BJ (cell line): ENCODE measurements at regions not wholly inside any gene's neighbourhood (a gene's known extent, or its start where the extent isn't known, plus 50 kb on each side); places are given as distances from the start of the nearest gene placed in this dataset.

Source experiments
- CTCF ChIA-PET: fragments of 350-600 bp; formaldehyde crosslinking; extraction: SDS; loops from one replicate; lab custom pipeline; 2021; ENCODE audit warnings: antibody characterized with exemption, inconsistent platforms; lab: Yijun Ruan, JAX
- POLR2A ChIA-PET: fragments of 300-600 bp; sonication (Branson Sonifier 250); formaldehyde crosslinking; extraction: SDS; loops from one replicate; lab custom pipeline; 2021; ENCODE audit warnings: antibody characterized with exemption; lab: Charles Lee
- DNase-seq: peaks from one replicate; pipeline ENCODE4 v3.0.0-alpha.2; 2011; ENCODE audit warnings: low read depth
- H3K27me3 ChIP-seq: 2 replicates; pipeline ENCODE4 v1.6.0; 2011; ENCODE audit warnings: low read length; ENCODE audit not compliant: control insufficient read depth, insufficient read depth
- H3K36me3 ChIP-seq: 2 replicates; pipeline ENCODE4 v1.5.1; 2011; ENCODE audit warnings: low read length; ENCODE audit not compliant: control insufficient read depth, insufficient read depth
- H3K4me3 ChIP-seq: 2 replicates; pipeline ENCODE4 v1.5.1; 2011; ENCODE audit warnings: low read depth, mild to moderate bottlenecking, control low read depth, low read length
- CTCF ChIP-seq: IDR thresholded peaks from 2 replicates; pipeline ENCODE4 v1.5.1; 2011; ENCODE audit warnings: low read depth, mild to moderate bottlenecking, control low read depth, inconsistent platforms, low read length, moderate library complexity; ENCODE audit not compliant: insufficient read depth

DNA sequence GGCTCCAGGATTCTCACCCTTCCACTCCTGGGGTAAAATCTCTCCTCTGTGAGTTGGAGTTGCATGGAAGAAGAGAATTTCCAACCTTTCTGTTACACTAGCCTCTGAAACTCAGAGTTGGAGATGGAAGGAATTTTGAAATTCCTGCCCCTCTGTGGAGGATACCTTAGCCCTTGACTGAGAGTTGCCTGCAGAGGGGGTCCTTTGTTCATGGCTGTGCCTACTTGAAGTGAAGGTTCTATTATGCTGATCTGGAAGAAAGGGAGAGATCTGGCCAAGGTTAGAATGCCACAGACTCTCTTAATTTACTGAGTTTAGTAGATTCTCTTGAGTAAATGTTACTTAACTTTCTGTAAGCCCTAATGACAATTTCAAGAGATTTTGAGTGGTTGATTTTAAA lies 626.6 kb upstream of the GYPC start:
- DNase-seq = no peak
- Histone ChIP-seq H3K36me3 (no peaks in the 10 kb centered on the region), H3K4me3 (no peak overlapping the region), H3K27me3 (no peaks in the 10 kb centered on the region)
- TF ChIP-seq CTCF = no peak
- ChIA-PET POLR2A (no interaction called here), CTCF (interaction anchor here (1.0 kb wide), 1 partner anchor 7 kb away, joined by 3 read pairs; no protein-coding TSS in a partner anchor)

GRCh38 chr2:126038861-126039260 lies 617.1 kb upstream of the GYPC start:
- ChIA-PET POLR2A (no interaction called here), CTCF (no interaction called here)
- no peak for DNase-seq
- H3K36me3 ChIP-seq = no peaks in the 10 kb centered on the region
- H3K27me3 ChIP-seq = no peaks in the 10 kb centered on the region
- no peak for TF ChIP-seq CTCF
- H3K4me3 ChIP-seq = no peak overlapping the region

DNA sequence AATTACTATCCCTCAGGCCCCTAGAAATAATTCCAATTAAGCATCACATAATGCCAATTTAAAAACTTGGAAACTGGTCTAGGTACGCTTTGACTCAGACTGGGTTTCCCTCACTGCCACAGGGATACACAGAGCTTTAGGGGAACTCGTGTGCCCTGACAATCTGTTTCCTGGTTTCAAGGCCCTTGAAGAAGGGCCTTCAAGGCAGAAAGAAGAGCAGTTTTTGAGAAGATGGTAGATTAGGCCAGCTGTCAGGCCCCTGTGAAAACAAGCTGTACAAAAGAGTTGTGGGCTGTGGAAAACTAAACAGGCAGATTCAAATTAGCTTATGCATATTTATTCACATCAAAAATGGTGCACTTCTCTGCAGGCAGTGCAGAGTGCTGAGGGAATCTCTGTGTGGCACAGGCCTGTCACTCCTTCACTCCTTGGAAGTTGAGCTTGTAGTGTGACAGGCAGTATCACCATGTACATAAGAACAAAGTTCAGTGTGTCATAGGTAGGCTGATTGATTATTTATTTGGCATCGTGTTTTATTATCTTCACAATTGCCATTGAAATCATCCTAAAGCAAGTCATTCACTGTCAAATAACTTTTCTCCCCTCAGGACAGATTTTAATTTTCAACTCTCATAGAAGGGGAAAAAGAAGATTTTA lies 614.4 kb upstream of the GYPC start:
- DNase-seq = no peak
- ChIA-PET POLR2A (no interaction called here), CTCF (no interaction called here)
- no peaks in the 10 kb centered on the region for H3K36me3 ChIP-seq
- no peak for TF ChIP-seq CTCF
- H3K27me3 ChIP-seq = no peaks in the 10 kb centered on the region
- no peak overlapping the region for H3K4me3 ChIP-seq

DNA sequence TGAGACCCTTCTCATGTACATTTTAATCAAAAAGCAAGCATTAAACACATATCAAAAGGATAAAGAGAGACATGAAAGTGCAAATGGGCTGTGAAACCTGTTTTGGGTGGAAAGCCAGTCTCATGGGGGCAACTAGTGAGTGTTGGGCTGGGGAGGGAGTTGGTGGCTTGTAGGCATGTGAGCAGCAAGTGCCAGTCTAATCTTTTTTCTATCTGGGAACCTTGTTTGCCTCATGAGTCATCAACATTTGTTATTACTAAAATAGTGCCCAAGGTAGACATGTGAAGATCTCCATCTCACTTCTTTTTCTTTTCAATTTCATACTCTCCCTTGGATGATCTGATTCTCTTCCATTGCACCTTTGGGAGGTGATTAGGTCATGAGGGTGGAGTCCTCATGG lies 613.9 kb upstream of the GYPC start:
- TF ChIP-seq CTCF = no peak
- ChIA-PET CTCF (no interaction called here), POLR2A (no interaction called here)
- H3K4me3 ChIP-seq = no peak overlapping the region
- no peaks in the 10 kb centered on the region for H3K36me3 ChIP-seq
- DNase-seq = no peak
- no peaks in the 10 kb centered on the region for H3K27me3 ChIP-seq

DNA sequence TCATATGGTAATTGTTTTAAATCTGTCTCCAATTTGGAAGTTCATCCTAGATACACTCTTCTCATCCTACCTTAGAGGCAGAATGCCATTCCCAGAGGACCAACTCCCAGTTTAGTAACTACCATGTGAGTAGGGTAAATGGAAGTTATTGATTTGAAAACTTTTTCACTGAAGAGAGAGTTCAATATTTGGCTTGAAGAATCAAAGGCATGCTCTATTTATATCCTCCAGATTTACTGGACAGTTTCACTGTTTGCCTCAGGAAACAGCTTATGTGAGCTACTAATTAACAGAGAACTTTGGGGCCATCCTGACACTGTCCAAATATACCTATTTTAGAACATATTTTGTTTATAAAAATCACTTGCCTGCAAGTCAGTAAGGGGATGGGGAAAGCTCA lies 607.2 kb upstream of the GYPC start:
- Histone ChIP-seq H3K4me3 (no peak overlapping the region), H3K36me3 (no peaks in the 10 kb centered on the region), H3K27me3 (no peaks in the 10 kb centered on the region)
- no peak for DNase-seq
- CTCF ChIA-PET = no interaction called here
- POLR2A ChIA-PET = no interaction called here
- TF ChIP-seq CTCF = no peak
